ENCODE measurements at regions not wholly inside any gene's neighbourhood (a gene's known extent, or its start where the extent isn't known, plus 50 kb on each side); places are given as distances from the start of the nearest gene placed in this dataset.

- no peak for TF ChIP-seq POLR2A (IDR thresholded peaks at IDR 0.05)
- no peak for TF ChIP-seq CTCF (IDR thresholded peaks at IDR 0.05 in 4 of 5, conservative IDR thresholded peaks at IDR 0.05 in 1 of 5)
Observed at GRCh38 chr6:9675122-9675521, 739.8 kb downstream of the TFAP2A start.

Data from gastrocnemius medialis (tissue), 4 donors.